ACC112 (cell line): ENCODE measurements at regions not wholly inside any gene's neighbourhood (a gene's known extent, or its start where the extent isn't known, plus 50 kb on each side); places are given as distances from the start of the nearest gene placed in this dataset.
"Not testable (repeated sequence)": the region's sequence is repeated elsewhere in the genome, so short reads cannot be mapped to it uniquely, and the experiment has no call there.

ENCODE experiments used
- H2AFZ ChIP-seq: fragments of 200-600 bp; sonication (generic); one replicate; pipeline ENCODE4 v1.6.0; 2017; ENCODE audit warnings: antibody characterized with exemption, low read length; ENCODE audit not compliant: unreplicated experiment
- H3K27ac ChIP-seq: fragments of 200-600 bp; sonication (generic); 2 replicates; pipeline ENCODE4 v1.5.1; 2014; ENCODE audit warnings: low read depth, mild to moderate bottlenecking, antibody characterized with exemption, low read length, moderate library complexity
- H3K27me3 ChIP-seq: fragments of 200-600 bp; sonication (generic); 2 replicates; pipeline ENCODE4 v1.6.1; 2014; ENCODE audit warnings: mild to moderate bottlenecking, antibody characterized with exemption, low read length, moderate library complexity, mixed read lengths; ENCODE audit not compliant: insufficient read depth
- H3K36me3 ChIP-seq: fragments of 200-600 bp; sonication (generic); 2 replicates; pipeline ENCODE4 v1.6.1; 2016; ENCODE audit warnings: mild to moderate bottlenecking, antibody characterized with exemption, low read length, moderate library complexity, mixed read lengths; ENCODE audit not compliant: insufficient read depth
- H3K4me1 ChIP-seq: fragments of 200-600 bp; sonication (generic); one replicate; pipeline ENCODE4 v1.6.1; 2016; ENCODE audit warnings: low read length, mixed read lengths; ENCODE audit not compliant: insufficient read depth, unreplicated experiment, control insufficient read depth
- H3K4me3 ChIP-seq: fragments of 200-600 bp; sonication (generic); 2 replicates; pipeline ENCODE4 v1.5.1; 2014; ENCODE audit warnings: mild to moderate bottlenecking, low read depth, low read length
- H3K79me2 ChIP-seq: fragments of 200-600 bp; sonication (generic); one replicate; pipeline ENCODE4 v1.6.0; 2016; ENCODE audit warnings: low read length; ENCODE audit not compliant: control insufficient read depth, unreplicated experiment, insufficient read depth

GRCh38 chr7:150084724-150085123, 211.0 kb downstream of the ATP6V0E2 start:
- not testable (repeated sequence) for H2AFZ ChIP-seq, H3K4me1 ChIP-seq, H3K27ac ChIP-seq, H3K4me3 ChIP-seq, H3K27me3 ChIP-seq, H3K79me2 ChIP-seq, H3K36me3 ChIP-seq

- H3K27me3 ChIP-seq, H3K27ac ChIP-seq: not testable (repeated sequence)
Measured at GRCh38 chr7:150087478-150087877, 213.7 kb downstream of the ATP6V0E2 start.

DNA sequence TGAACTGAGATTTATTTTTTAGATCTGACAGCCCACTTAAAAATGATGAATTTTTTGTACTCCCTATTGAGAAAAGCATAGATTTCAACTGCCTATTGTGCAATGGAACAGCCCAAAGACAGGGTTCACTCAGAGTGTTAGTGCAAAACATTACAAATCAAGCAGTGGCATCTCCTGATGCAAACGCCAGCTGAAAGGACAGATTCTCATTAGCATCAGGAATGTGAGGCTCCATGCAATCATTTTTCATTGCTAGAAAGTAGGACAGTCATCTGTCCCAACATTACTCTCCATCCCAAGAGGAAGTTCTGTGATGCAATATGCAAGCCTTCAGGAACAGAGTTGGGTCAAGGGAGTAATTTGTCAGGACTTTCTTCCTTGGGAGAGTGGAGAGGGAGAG, 215.4 kb downstream of the ATP6V0E2 start:
- not testable (repeated sequence) for H3K27me3 ChIP-seq, H3K27ac ChIP-seq

More at GRCh38 chr7:150087478-150087877, 213.7 kb downstream of the ATP6V0E2 start:
- not testable (repeated sequence) for H2AFZ ChIP-seq, H3K4me1 ChIP-seq, H3K4me3 ChIP-seq, H3K36me3 ChIP-seq, H3K79me2 ChIP-seq

DNA sequence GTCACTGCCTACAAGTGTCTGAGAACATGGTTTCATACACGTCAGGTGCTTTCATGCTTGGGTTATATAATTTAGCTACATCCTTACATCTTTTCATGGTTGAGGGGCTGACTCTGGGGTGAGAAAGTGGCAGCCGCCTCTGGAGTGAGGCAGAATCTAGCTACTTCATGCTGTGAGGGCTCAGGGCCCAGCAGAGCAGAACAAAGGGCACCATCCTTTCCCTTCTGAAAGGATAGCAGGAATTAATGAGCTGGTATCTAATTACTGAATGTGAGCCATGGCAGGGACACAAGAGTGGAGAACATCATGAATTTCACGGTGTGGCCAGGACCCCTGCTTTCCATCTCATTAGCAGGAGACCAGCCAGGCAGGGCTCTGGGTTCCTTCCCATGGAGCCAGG, 217.0 kb downstream of the ATP6V0E2 start:
- not testable (repeated sequence) for H2AFZ ChIP-seq, H3K4me1 ChIP-seq, H3K27me3 ChIP-seq, H3K4me3 ChIP-seq, H3K27ac ChIP-seq, H3K79me2 ChIP-seq, H3K36me3 ChIP-seq

More for the DNA sequence above, 215.4 kb downstream of the ATP6V0E2 start:
- H3K4me1 ChIP-seq, H3K36me3 ChIP-seq, H2AFZ ChIP-seq, H3K79me2 ChIP-seq, H3K4me3 ChIP-seq: not testable (repeated sequence)

- not testable (repeated sequence) for H3K27ac ChIP-seq, H3K27me3 ChIP-seq, H2AFZ ChIP-seq, H3K36me3 ChIP-seq, H3K79me2 ChIP-seq, H3K4me3 ChIP-seq, H3K4me1 ChIP-seq
Measured at GRCh38 chr7:150093897-150094296, 220.1 kb downstream of the ATP6V0E2 start.

DNA sequence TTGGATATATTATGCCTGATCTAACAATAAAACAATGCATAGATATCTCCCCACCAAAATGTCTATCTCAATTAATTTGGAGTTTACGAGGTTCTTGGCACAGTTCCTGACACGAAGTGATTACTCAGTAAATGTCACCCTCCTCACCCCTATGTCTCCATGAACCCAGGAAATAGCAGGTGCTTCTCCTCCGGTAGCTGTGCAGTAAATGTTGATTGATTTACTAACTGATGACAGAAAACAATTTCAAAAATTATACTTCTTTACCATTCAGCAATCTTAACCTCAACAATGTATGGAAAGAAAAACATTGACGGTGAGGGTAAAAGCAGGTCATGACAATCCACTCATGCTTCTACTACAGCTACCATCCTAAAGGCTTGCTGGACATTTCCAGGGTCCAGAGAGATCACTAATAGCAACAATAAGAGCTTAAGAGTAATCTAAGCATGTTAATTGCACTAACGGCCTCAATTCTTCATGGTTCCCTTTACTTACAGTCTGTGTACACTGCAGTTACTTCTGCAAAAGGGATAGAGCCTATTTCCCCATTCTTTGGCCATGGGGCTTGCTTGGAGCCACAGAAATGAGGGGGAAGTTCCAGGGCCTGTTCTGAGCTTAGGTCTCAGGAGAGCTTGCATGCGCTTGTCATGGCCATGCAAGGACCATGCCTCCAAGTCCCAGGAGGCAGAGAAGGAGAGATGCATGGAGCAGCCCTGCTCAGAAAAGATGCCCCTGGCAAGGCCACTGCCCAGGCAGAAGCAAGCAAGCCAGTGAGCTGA, 222.6 kb downstream of the ATP6V0E2 start:
- not testable (repeated sequence) for H3K4me1 ChIP-seq

DNA sequence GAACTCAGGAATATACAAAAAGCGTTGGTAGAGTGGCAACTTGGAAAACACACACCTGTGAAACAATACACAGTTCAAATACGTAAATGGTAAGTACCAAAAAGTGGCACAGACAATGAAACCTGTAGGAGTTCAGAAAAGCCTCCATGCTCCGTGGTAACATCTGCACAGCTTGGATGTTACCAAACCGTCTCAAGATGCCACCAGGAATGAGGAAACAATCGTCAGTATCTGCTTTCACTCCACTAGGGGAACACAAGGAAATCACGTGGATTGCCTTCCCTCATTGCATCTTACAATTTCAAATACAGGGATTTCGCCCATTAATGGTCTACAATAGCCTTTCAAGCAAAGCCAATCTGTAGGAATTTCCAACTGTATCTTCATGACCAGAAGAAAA, 224.6 kb upstream of the LRRC61 start:
- H3K4me1 ChIP-seq, H3K4me3 ChIP-seq, H3K27me3 ChIP-seq: not testable (repeated sequence)

More for the DNA sequence above, 222.6 kb downstream of the ATP6V0E2 start:
- not testable (repeated sequence) for H3K27me3 ChIP-seq, H2AFZ ChIP-seq, H3K79me2 ChIP-seq, H3K4me3 ChIP-seq, H3K36me3 ChIP-seq, H3K27ac ChIP-seq

GRCh38 chr7:150101282-150101681, 221.9 kb upstream of the LRRC61 start:
- not testable (repeated sequence) for H2AFZ ChIP-seq

More for the DNA sequence above, 224.6 kb upstream of the LRRC61 start:
- not testable (repeated sequence) for H3K27ac ChIP-seq, H2AFZ ChIP-seq, H3K36me3 ChIP-seq, H3K79me2 ChIP-seq

GRCh38 chr7:150107283-150107682, 215.9 kb upstream of the LRRC61 start:
- H3K4me1 ChIP-seq, H3K27me3 ChIP-seq, H3K4me3 ChIP-seq, H3K27ac ChIP-seq, H3K79me2 ChIP-seq, H2AFZ ChIP-seq, H3K36me3 ChIP-seq: not testable (repeated sequence)

More at GRCh38 chr7:150101282-150101681, 221.9 kb upstream of the LRRC61 start:
- H3K27me3 ChIP-seq, H3K4me3 ChIP-seq, H3K36me3 ChIP-seq, H3K27ac ChIP-seq, H3K4me1 ChIP-seq, H3K79me2 ChIP-seq: not testable (repeated sequence)

DNA sequence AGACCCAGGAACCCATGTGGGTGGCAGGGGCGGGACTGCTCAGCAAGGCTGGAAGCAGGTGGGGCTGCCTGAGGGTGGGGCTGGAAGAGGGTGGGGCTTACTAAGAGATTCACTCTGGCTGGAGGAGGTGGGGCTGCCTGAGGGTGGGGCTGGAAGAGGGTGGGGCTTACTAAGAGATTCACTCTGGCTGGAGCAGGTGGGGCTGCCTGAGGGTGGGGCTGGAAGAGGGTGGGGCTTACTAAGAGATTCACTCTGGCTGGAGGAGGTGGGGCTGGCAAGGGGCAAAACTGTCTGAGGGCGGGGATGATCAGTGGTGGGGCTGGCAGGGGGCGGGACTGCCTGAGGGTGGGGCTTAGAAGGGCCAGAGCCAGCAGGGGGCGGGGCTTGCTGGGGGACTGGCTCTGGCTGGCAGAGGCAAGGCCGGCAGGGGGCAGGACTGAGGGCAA, 212.8 kb upstream of the LRRC61 start:
- H3K27me3 ChIP-seq, H2AFZ ChIP-seq, H3K27ac ChIP-seq, H3K79me2 ChIP-seq, H3K4me1 ChIP-seq, H3K4me3 ChIP-seq, H3K36me3 ChIP-seq: not testable (repeated sequence)

DNA sequence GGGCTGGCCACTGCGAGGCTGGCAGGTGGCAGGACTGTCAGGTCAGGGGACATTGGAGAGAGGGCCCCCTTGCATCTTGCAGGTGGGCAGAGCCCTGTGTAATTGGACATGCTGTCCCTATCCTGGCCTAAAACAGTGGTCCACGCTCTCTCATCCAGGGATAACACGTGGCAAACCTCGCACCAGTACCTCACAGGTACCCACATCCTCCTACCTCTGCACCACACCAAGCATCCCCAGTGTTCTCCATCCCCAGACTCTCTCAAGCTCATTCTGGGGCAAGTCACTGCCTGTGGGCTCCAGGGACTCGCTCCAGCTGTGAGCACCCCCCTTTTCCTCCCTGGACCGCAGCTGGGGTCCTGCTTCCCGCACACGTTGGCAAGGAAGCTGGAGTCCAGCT, 212.3 kb upstream of the LRRC61 start:
- not testable (repeated sequence) for H3K36me3 ChIP-seq, H3K27ac ChIP-seq, H3K27me3 ChIP-seq, H3K4me3 ChIP-seq, H3K4me1 ChIP-seq, H3K79me2 ChIP-seq, H2AFZ ChIP-seq
